Fibroblast of skin of left biceps (primary cell): ENCODE measurements at regions not wholly inside any gene's neighbourhood (a gene's known extent, or its start where the extent isn't known, plus 50 kb on each side); places are given as distances from the start of the nearest gene placed in this dataset.
"Not testable (repeated sequence)": the region's sequence is repeated elsewhere in the genome, so short reads cannot be mapped to it uniquely, and the experiment has no call there.

ENCODE experiments used
- DNase-seq, 2 experiments: peaks; one replicate each; pipeline ENCODE4 v3.0.0-alpha.2; 2013; ENCODE audit warnings: low read depth in 2 of 2

GRCh38 chr16:15307184-15307583 is 70.9 kb downstream of the NPIPA5 start:
- not testable (repeated sequence) for DNase-seq

- DNase-seq = peak; percentile 24 to 33
Measured at GRCh38 chr16:15305889-15306288, 72.2 kb downstream of the NPIPA5 start.

- DNase-seq = not testable (repeated sequence)
Measured at GRCh38 chr16:15303667-15304324, 74.3 kb downstream of the NPIPA5 start.

DNA sequence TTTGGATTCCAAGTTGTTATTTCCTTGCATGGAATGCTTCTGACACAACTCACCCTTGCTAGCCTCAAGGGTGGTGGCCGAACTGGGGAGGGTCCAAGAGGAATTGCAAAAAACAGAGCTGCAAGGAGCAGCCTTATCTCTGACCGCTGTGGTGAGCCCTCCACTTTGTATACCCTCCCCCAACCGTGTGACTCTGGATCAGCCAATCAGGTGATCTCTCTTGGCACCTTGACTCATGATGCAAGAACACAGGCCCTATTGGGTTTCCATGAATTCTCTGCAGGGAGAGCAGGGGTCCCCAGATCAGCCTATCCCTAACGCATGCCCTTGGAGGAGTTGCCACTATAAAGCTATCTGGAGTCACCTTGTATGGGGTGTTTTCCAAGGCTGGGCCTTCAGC is 81.0 kb downstream of the NPIPA5 start:
- DNase-seq = not testable (repeated sequence)

GRCh38 chr16:15274796-15275195 is 103.3 kb downstream of the NPIPA5 start:
- not testable (repeated sequence) for DNase-seq

GRCh38 chr16:15273964-15274363 is 104.1 kb downstream of the NPIPA5 start:
- DNase-seq = not testable (repeated sequence)

DNA sequence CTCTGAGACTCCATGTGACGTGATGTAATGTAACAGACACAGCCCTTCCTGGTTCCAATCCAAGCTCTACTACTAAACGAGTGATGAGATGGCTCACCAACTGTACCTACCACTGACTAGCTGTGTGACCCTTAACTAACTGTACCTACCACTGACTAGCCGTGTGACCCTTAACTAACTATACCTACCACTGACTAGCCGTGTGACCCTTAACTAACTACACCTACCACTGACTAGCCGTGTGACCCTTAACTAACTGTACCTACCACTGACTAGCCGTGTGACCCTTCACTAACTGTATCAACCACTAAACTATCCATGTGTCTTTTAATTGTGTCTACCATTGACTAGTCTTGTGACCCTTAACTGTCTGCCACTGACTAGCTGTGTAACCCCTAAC is 111.2 kb downstream of the NPIPA5 start:
- DNase-seq = not testable (repeated sequence)

GRCh38 chr16:15262212-15262611 is 115.9 kb downstream of the NPIPA5 start:
- DNase-seq = not testable (repeated sequence)

DNA sequence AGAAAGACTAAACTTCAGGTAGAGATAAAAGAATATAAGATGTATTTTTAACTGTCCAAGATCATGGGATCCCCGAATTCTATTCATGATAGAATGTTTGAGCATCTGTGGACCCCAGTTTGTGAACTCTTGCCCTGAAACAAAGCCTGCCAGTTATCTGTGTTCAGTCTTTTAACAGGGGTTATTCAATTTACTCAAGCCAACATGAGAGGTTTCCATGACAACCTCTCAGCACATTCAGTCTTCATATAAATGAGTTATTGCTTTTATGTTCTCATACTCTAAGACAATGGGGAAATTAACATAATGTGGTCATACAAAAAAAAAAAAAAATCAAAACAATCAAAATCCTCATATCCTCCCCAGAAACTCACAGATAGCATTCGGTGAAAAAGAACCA is 130.1 kb downstream of the NPIPA5 start:
- not testable (repeated sequence) for DNase-seq

GRCh38 chr16:15236674-15237323 is 141.3 kb downstream of the NPIPA5 start:
- DNase-seq = not testable (repeated sequence)

GRCh38 chr16:15235140-15235539 is 141.1 kb upstream of the RRN3 start:
- DNase-seq = not testable (repeated sequence)

DNA sequence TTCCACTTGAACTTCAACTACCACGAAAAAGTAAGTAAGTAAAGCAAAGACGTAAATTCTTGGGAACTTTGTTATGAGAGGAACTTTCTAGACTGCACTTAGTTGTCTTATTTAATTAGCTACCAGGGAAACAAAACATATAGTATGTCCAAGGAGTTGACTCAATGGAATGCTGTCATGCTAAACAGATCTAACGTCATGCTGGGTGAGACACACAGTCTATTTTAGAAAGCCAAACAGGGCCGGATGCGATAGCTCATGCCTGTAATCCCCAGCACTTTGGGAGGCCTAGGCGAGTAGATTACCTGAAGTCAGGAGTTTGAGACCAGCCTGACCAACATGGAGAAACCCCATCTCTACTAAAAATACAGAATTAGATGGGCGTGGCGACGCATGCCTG is 140.6 kb upstream of the RRN3 start:
- not testable (repeated sequence) for DNase-seq

- not testable (repeated sequence) for DNase-seq
Measured at GRCh38 chr16:15230432-15230831, 136.4 kb upstream of the RRN3 start.

DNA sequence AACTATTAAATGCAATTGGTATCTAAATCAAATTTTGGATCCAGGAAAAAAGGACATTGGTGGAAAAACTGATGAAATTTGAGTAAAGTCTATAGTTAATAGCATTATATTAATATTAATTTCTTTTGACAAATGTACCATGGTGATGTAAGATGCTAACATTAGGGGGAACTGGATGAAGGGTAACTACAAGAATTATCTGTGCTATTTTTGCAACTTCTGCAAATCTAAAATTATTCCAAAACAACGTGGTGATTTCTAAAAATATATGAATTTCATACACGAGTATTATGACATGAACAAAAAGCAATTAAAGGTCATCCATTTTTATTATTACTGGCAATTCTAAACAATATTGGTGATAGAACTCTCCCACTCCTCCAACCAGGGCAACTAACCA is 135.6 kb upstream of the RRN3 start:
- DNase-seq = not testable (repeated sequence)

DNA sequence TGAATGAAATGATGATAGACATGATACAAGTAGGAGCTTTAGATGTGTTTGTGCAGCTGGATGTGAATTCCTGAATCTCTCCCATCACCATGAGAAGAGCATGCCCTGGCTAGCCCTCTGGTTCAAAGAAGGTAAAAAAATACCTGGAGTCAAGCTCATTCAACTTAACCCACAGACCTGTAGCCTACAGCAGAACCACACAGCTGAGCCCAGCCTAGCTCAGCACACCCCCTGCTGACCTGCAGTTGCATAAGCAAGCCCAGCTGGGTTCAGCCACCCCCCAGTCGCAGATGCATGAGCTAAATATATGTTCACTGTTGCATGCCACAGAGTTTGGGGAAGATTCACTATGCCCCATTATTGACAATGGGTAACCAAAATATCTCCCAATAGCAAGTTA is 130.6 kb upstream of the RRN3 start:
- DNase-seq = not testable (repeated sequence)

DNA sequence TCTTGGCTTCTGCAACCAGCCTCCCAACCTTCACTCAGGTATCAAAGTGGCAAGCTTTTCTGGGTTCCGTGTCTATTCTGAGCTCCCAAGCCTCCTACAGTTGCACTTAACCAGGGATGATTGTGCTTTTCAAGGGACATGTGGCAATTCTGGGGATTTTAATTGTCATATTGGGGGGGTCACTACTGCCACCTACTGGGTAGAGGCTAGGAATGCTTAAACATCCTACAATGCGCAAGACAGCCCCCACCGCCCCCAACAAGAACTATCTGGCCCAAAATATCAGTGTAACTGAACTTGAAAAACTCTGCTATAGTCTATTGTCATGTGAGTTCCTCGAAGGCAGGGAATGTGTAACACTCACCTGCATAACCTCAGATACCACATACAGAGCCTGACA is 129.3 kb upstream of the RRN3 start:
- not testable (repeated sequence) for DNase-seq

- peak in 1 of 2 experiments; percentile 0 for DNase-seq
Measured at GRCh38 chr16:15219679-15220615, 125.9 kb upstream of the RRN3 start.

GRCh38 chr16:15218856-15219500 is 124.9 kb upstream of the RRN3 start:
- DNase-seq = not testable (repeated sequence)

- not testable (repeated sequence) for DNase-seq
Measured at GRCh38 chr16:15207202-15207981, 113.3 kb upstream of the RRN3 start.

- not testable (repeated sequence) for DNase-seq
Measured at GRCh38 chr16:15206439-15206838, 112.4 kb upstream of the RRN3 start.

DNA sequence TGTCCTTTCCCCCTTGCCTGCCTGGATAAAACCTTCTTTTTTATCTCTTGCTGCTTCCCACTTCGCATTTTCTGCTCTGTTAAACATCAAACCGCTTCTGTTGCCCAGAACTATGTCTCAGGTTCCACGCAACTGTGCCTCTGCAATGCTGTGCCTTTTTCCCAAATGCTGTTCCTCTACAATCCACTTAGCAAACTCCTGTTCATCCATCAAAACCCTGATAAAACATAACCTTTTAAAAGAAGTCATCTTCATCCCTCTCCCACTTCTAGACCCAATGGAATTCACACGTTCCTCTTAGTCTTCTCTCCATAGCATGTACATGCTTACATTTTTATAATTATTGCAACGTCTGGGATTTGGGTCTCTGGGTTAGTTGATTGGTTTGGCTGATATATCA is 111.9 kb upstream of the RRN3 start:
- not testable (repeated sequence) for DNase-seq
